Activated CD8-positive, alpha-beta T cell treated with anti-CD3 and anti-CD28 coated beads for 36 hours (primary cell): ENCODE measurements at regions not wholly inside any gene's neighbourhood (a gene's known extent, or its start where the extent isn't known, plus 50 kb on each side); places are given as distances from the start of the nearest gene placed in this dataset.

ENCODE experiments used
- ATAC-seq: fragments of 200-7000 bp; cut with Tn5 transposase; one replicate; pipeline ENCODE4 v1.10.0; 2021; ENCODE audit warnings: mild to moderate bottlenecking, moderate library complexity
- CTCF ChIA-PET: fragments of 350-600 bp; sonication (Branson Sonifier 250); formaldehyde crosslinking; loops from one replicate; lab custom pipeline; 2021; ENCODE audit warnings: antibody characterized with exemption; lab: Charles Lee
- POLR2A ChIA-PET: fragments of 350-600 bp; sonication (Branson Sonifier 250); formaldehyde crosslinking; loops from one replicate; lab custom pipeline; 2021; ENCODE audit warnings: antibody characterized with exemption; lab: Charles Lee
- DNase-seq: peaks from one replicate; pipeline ENCODE4 v3.0.0-alpha.2; 2020
- H3K27ac Mint-ChIP-seq: one replicate; pipeline ENCODE4 v1.8.0; 2021; ENCODE audit warnings: mild to moderate bottlenecking, mixed read lengths
- H3K27me3 Mint-ChIP-seq: one replicate; pipeline ENCODE4 v1.8.0; 2021; ENCODE audit warnings: mixed read lengths
- H3K36me3 Mint-ChIP-seq: one replicate; pipeline ENCODE4 v1.8.0; 2021; ENCODE audit warnings: low read depth, mixed read lengths
- H3K4me1 Mint-ChIP-seq: one replicate; pipeline ENCODE4 v1.8.0; 2021; ENCODE audit warnings: low read depth, mixed read lengths
- H3K4me3 Mint-ChIP-seq: one replicate; pipeline ENCODE4 v1.8.0; 2021; ENCODE audit warnings: mild to moderate bottlenecking, moderate library complexity, mixed read lengths
- H3K9me3 Mint-ChIP-seq: one replicate; pipeline ENCODE4 v1.8.0; 2021; ENCODE audit warnings: mixed read lengths
- intact Hi-C: fragments of 100-400 bp; cut with micrococcal nuclease; formaldehyde crosslinking; loops from one replicate; pipeline ENCODE4 v1.10.0; 2022
- TF ChIP-seq, protein P1 (sequence below): fragments of 200-600 bp; IDR thresholded peaks from one replicate; pipeline ENCODE4 v1.8.0; 2022; ENCODE audit warnings: antibody characterized with exemption, mild to moderate bottlenecking

DNA sequence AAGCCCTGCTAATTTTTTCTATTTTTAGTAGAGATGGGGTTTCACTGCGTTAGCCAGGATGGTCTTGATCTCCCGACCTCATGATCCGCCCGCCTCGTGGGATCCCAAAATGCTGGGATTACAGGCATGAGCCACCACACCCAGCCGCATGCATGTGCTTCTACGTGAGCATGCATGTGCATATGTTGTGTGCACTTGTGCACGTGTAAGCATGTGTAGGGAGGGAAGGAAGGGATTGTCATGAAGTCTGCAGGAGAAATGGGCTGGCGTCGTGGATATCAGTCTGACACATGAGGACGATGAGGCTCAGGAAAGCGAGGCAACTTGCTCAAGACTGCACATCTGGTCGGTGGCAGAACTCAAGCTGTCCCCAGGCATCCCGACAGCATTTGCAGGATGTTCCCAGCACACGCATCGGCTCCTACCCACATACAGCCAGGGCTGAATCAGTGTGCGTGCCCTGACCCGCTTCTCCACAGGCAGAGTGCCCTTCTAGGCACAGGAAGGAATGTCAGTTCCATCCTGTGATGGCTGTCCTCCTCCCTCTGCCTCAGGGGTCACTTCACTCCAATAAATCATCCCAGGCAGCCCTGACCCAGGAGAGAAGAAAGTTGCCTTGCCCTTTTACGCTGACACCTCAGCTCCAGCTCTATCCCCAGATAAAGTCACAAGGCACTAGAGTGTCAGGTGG is 49.9 kb upstream of the SLC14A2 start:
- intact Hi-C loops: no loop called here
- Mint-ChIP-seq H3K36me3 (no peaks in the 10 kb centered on the region), H3K9me3 (no peaks in the 10 kb centered on the region), H3K4me1 (no peaks in the 10 kb centered on the region), H3K4me3 (no peak overlapping the region), H3K27ac (no peak overlapping the region), H3K27me3 (no peaks in the 10 kb centered on the region)
- CTCF ChIA-PET: no interaction called here
- POLR2A ChIA-PET: interaction anchor here (0.6 kb wide), 1 partner anchor 117 kb away, joined by 3 read pairs; no protein-coding TSS in a partner anchor
- no peak for DNase-seq
- no peak for ATAC-seq
- TF ChIP-seq, protein P1, sequence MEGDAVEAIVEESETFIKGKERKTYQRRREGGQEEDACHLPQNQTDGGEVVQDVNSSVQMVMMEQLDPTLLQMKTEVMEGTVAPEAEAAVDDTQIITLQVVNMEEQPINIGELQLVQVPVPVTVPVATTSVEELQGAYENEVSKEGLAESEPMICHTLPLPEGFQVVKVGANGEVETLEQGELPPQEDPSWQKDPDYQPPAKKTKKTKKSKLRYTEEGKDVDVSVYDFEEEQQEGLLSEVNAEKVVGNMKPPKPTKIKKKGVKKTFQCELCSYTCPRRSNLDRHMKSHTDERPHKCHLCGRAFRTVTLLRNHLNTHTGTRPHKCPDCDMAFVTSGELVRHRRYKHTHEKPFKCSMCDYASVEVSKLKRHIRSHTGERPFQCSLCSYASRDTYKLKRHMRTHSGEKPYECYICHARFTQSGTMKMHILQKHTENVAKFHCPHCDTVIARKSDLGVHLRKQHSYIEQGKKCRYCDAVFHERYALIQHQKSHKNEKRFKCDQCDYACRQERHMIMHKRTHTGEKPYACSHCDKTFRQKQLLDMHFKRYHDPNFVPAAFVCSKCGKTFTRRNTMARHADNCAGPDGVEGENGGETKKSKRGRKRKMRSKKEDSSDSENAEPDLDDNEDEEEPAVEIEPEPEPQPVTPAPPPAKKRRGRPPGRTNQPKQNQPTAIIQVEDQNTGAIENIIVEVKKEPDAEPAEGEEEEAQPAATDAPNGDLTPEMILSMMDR: no peak
